ENCODE measurements at regions not wholly inside any gene's neighbourhood (a gene's known extent, or its start where the extent isn't known, plus 50 kb on each side); places are given as distances from the start of the nearest gene placed in this dataset.
"Not testable (repeated sequence)": the region's sequence is repeated elsewhere in the genome, so short reads cannot be mapped to it uniquely, and the experiment has no call there.

- DNase-seq, result no peak
Observed at GRCh38 chr4:12929784-12930183, 554.4 kb downstream of the RAB28 start.

DNA sequence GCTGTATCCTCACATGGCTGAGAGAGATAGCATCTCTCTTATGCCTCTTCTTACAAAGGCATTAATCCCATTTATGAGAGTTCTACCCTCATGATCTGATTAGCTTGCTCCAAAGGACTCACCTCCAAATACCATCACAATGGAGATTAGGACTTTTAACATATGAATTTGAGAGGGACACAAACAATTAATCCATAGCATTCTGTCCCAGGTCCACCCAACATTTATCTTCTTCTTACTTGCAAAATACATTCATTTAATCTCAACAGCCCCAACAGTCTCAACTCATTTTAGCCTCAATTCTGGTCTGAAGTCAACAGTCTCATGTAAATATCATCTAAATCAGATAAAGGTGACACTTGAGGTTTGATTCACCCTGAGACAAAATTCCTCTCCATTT lies 555.4 kb downstream of the RAB28 start:
- DNase-seq, result no peak

- DNase-seq, result no peak
Observed at GRCh38 chr4:12926189-12927066, 557.7 kb downstream of the RAB28 start.

GRCh38 chr4:12924728-12925320 lies 559.3 kb downstream of the RAB28 start:
- no peak for DNase-seq

GRCh38 chr4:12924253-12924652 lies 559.9 kb downstream of the RAB28 start:
- DNase-seq, result no peak

- DNase-seq, result no peak
Observed at GRCh38 chr4:12912896-12913418, 571.2 kb downstream of the RAB28 start.

DNA sequence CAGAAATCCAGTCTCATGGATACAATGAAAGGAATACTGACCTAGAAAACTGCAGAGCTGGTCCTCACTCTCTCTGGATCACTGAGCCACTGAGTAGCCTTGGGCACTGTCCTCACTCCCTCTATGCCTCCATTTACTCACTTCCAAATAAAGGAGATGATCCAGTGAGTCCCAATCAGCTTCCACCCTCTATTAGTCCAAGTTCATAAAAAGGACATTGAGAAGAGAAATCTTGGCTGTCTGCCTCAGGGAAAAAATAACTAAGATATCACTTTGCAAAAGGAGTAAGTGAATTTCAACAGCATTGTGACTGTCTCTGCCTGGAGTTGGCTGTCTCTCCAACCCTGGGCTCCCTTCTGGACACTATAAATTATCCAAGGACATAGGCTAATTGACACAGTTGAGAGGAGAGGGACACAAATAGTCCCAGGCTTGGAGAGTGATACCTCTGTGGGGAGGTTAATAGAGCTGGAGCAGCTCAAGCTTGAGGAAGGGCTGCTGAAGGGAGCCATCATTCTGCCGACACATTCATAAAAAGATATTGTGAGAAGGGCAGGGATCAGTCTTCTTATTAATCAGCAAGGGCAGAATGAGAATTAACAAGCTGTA lies 572.3 kb downstream of the RAB28 start:
- no peak for DNase-seq

DNA sequence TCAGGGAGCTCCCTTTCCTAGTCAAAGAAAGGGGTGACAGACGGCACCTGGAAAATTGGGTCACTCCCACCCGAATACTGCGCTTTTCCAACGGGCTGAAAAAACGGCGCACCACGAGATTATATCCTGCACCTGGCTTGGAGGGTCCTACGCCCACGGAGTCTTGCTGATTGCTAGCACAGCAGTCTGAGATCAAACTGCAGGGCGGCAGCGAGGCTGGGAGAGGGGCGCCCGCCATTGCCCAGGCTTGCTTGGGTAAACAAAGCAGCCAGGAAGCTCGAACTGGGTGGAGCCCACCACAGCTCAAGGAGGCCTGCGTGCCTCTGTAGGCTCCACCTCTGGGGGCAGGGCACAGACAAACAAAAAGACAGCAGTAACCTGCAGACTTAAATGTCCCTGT lies 580.5 kb downstream of the RAB28 start:
- not testable (repeated sequence) for DNase-seq

DNA sequence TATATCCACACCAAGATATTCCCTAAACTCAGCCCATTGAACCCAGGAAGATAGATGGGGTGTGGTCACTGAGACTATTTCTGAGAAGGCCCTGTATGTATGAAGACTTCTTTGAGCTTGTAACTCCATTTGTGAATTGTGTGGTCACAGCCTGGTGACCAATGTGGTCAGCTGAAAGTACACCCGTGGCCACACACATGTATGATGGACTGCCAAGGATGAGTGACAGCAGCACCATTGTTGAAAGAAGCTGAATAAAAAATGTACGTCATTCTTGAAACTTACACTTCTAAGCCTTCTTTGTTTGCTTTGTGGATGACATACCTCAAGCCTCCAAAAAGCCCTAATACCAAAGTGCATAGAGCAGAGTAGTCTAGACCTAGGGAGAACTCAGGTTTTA lies 581.4 kb downstream of the RAB28 start:
- DNase-seq, result no peak

- DNase-seq, result no peak
Observed at GRCh38 chr4:12897954-12898353, 586.2 kb downstream of the RAB28 start.

- no peak for DNase-seq
Observed at GRCh38 chr4:12894062-12894461, 590.1 kb downstream of the RAB28 start.

GRCh38 chr4:12889054-12889453 lies 595.1 kb downstream of the RAB28 start:
- no peak for DNase-seq

GRCh38 chr4:12884846-12885796 lies 599.0 kb downstream of the RAB28 start:
- DNase-seq, result no peak

DNA sequence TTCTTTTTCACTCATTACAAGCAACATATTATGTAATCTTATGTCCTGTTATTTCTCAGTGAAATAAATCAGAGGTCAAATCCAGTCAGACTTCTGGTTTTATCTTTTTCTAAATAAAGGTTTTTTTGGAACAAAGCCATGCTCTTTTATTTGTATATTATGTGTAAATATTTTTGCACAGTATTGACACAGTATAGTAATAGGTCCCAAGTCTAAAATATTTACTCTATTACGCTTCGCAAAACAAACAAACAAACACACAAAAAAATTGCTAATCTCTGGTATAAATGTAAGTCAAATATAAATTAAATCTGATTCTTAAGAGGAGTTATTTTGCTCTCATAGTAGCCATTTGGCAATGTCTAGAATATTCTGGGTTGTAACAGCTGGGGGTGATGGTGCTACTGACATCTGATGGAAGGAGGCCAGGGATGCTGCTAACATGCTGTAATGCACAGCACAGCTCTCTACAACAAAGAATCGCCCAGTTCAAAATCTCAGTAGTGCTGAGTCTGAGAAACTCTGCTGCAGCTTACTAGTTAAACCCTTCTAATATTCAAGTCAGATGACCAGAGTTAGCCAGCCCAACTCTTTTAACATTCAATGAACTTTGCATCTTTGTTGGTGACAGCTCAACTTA lies 602.1 kb downstream of the RAB28 start:
- no peak for DNase-seq

GRCh38 chr4:12880844-12881243 lies 603.3 kb downstream of the RAB28 start:
- no peak for DNase-seq

DNA sequence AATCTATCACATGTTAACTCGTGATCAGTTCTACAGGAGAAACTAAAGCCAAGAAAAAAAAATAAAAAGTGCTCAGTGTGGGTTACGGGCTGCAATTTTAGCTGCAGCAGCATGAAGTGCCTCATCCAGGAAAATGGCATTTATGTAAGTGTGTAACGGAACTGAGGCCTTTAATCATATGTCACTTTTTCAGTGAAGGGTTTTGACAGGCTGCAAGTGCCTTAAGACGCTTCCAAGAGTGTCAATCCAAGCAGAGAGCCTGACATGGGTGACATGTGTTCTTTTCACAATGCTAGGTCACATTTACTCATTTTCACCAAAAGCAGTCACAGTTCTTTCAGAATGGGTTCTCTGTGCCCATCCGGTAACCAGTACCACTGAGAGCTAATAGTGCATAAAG lies 604.6 kb downstream of the RAB28 start:
- no peak for DNase-seq

- DNase-seq, result no peak
Observed at GRCh38 chr4:12875640-12876243, 608.4 kb downstream of the RAB28 start.

DNA sequence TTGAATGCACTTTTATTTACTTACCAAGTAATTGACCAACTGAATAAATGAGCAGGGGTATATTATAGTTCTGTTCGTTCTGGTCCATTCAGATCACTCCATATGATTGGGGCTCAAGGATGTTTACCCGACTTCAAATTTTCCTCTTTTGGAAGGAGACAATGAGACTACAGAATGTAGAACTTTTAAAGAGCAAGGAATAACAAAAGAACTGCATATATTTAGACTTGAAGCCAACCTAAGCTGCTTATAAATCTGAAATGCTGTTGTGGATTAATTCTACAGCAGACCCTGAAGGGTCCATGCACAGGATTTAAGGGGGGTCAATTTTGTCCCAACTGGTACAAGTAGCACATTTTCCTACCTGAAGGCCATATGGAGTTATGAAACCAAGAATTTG lies 610.8 kb downstream of the RAB28 start:
- no peak for DNase-seq

DNA sequence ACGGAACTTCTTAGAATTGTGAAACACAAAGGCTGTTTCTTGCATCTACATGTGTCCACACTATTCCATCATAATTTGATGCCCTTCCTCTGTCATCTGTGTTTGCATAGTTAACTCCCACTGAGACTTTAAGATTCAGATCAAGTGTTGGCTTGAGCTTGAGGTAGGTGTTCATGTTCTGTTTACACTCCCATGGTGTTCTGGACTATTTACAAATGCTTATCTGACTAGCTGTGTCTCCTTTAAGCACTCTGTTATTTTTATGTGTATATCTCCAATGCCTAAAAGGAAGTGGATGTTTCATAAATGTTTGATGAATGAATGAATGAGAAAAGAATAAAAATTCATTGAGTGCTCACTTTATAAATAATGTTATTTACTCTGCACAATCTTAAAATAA lies 622.7 kb downstream of the RAB28 start:
- no peak for DNase-seq

DNA sequence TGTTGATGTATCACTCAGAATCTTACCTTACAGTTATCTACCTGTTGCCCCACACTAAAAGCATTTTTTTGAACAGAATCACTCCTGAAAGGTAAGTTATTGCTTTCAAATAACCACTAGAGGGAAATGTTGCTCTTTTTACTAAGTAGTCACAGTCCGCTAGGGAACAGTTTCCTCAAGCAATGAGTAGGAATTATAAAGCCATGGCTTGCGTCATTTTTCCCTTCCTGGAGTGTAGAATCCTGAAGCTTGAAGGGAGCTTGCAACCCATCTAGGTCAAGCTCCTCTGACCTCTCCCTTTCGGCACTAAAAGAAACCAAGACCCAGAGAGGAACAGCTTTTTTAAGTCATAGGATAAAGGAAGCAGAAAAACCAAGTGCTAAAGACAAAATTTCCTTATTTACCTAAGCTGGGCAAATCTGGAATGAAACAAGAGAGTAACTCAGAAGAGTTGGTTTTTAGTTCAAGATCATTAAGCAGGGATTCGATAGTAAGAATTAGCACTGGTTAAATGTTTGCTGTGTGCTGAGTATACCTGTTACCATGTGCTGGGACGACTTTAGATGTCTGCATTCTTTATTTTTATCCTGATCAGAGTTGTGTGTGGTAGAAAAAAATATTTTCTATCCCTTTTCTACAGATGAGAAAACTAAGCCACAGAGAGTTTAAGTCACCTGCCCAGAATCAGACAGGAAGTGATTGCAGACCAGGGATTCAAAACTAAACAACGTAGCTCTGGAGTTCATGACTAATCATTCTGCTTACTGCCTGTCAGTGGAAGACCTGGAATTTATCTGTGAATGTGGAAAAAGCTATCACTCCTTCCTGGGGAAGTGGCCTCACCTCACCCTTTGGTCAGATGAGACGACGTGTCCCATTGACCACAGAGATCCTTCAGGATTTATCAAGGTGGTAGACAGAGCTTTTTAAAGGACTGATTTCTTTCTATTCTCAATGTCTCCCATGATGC lies 631.5 kb downstream of the RAB28 start:
- peak; percentile 61 to 81 for DNase-seq

DNA sequence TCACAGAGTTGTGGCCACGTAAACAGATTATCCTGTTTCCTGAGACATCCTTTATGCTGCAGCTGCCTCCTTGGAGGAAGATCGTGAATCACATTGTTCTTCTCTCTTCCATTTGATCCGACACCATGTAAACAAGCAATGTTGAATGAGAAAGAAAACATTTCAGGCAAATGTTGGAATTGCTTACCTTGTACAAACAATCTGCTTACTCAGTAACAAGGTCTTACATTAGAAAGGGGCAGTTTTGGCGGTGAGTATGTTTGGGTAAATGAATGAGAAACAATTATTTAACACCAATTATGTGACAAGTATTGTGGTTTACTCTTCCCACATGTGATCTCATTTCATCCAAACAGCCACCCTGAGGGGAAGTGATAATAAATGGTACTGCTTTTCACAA lies 637.8 kb downstream of the RAB28 start:
- DNase-seq, result no peak

All from NCI-H526 (cell line).